HG02938 (cell line): ENCODE measurements at regions not wholly inside any gene's neighbourhood (a gene's known extent, or its start where the extent isn't known, plus 50 kb on each side); places are given as distances from the start of the nearest gene placed in this dataset.

Experiments
- ATAC-seq: cut with Tn5 transposase; IDR thresholded peaks from one replicate; pipeline ENCODE4 v1.9.1; 2021; ENCODE audit warnings: mild to moderate bottlenecking, moderate library complexity; ENCODE audit not compliant: unreplicated experiment

- ATAC-seq: no peak
Measured at GRCh38 chr4:133891011-133891410, 310.6 kb downstream of the PABPC4L start.

- no peak for ATAC-seq
Measured at GRCh38 chr4:133887723-133888122, 313.9 kb downstream of the PABPC4L start.

- ATAC-seq: no peak
Measured at GRCh38 chr4:133869486-133869885, 332.1 kb downstream of the PABPC4L start.

GRCh38 chr4:133868856-133869255 lies 332.7 kb downstream of the PABPC4L start:
- no peak for ATAC-seq

GRCh38 chr4:133866328-133866699 lies 335.3 kb downstream of the PABPC4L start:
- no peak for ATAC-seq

- ATAC-seq: no peak
Measured at GRCh38 chr4:133865612-133866327, 335.8 kb downstream of the PABPC4L start.

GRCh38 chr4:133863153-133863552 lies 338.4 kb downstream of the PABPC4L start:
- ATAC-seq: no peak

GRCh38 chr4:133856731-133857355 lies 344.7 kb downstream of the PABPC4L start:
- ATAC-seq: no peak

GRCh38 chr4:133855001-133855400 lies 346.6 kb downstream of the PABPC4L start:
- ATAC-seq: no peak

- no peak for ATAC-seq
Measured at GRCh38 chr4:133839326-133839725, 362.3 kb downstream of the PABPC4L start.

GRCh38 chr4:133823177-133823576 lies 378.4 kb downstream of the PABPC4L start:
- ATAC-seq: no peak

GRCh38 chr4:133812954-133813353 lies 388.6 kb downstream of the PABPC4L start:
- no peak for ATAC-seq

- ATAC-seq: no peak
Measured at GRCh38 chr4:133812236-133812635, 389.4 kb downstream of the PABPC4L start.

- no peak for ATAC-seq
Measured at GRCh38 chr4:133808151-133808550, 393.4 kb downstream of the PABPC4L start.

- no peak for ATAC-seq
Measured at GRCh38 chr4:133803341-133803740, 398.2 kb downstream of the PABPC4L start.

- ATAC-seq: no peak
Measured at GRCh38 chr4:133802359-133803140, 399.0 kb downstream of the PABPC4L start.

- ATAC-seq: no peak
Measured at GRCh38 chr4:133801883-133802282, 399.7 kb downstream of the PABPC4L start.

GRCh38 chr4:133800966-133801365 lies 400.6 kb downstream of the PABPC4L start:
- no peak for ATAC-seq

GRCh38 chr4:133799717-133800315 lies 401.8 kb downstream of the PABPC4L start:
- no peak for ATAC-seq

- no peak for ATAC-seq
Measured at GRCh38 chr4:133777661-133778060, 423.9 kb downstream of the PABPC4L start.

GRCh38 chr4:133776961-133777360 lies 424.6 kb downstream of the PABPC4L start:
- ATAC-seq: no peak
